ENCODE measurements at regions not wholly inside any gene's neighbourhood (a gene's known extent, or its start where the extent isn't known, plus 50 kb on each side); places are given as distances from the start of the nearest gene placed in this dataset.

GRCh38 chr4:149983401-149983800, 94.8 kb upstream of the DCLK2 start:
- TF ChIP-seq CTCF (IDR thresholded peaks at IDR 0.05; ENCODE audit: low read depth, low read length), result no peak
- Histone ChIP-seq H3K4me3 (ENCODE audit: low read depth, low read length) (no peak overlapping the region), H3K27ac (no peak overlapping the region), H3K9me3 (ENCODE audit: severe bottlenecking) (no peaks in the 10 kb centered on the region), H3K36me3 (no peaks in the 10 kb centered on the region), H3K27me3 (ENCODE audit: insufficient read depth, low read depth, severe bottlenecking) (no peaks in the 10 kb centered on the region)
- DNase-seq, result no peak

- Histone ChIP-seq H3K36me3 (no peaks in the 10 kb centered on the region), H3K9me3 (ENCODE audit: severe bottlenecking) (no peaks in the 10 kb centered on the region), H3K27me3 (ENCODE audit: insufficient read depth, low read depth, severe bottlenecking) (no peaks in the 10 kb centered on the region), H3K4me3 (ENCODE audit: low read depth, low read length) (no peak overlapping the region), H3K27ac (no peak overlapping the region)
- DNase-seq, result no peak
- TF ChIP-seq CTCF (IDR thresholded peaks at IDR 0.05; ENCODE audit: low read depth, low read length), result no peak
Observed at GRCh38 chr4:149983931-149984330, 94.3 kb upstream of the DCLK2 start.

GRCh38 chr4:149985981-149986380, 92.3 kb upstream of the DCLK2 start:
- Histone ChIP-seq H3K36me3 (no peaks in the 10 kb centered on the region), H3K27me3 (ENCODE audit: insufficient read depth, low read depth, severe bottlenecking) (no peaks in the 10 kb centered on the region), H3K27ac (no peak overlapping the region), H3K9me3 (ENCODE audit: severe bottlenecking) (no peaks in the 10 kb centered on the region), H3K4me3 (ENCODE audit: low read depth, low read length) (no peak overlapping the region)
- DNase-seq, result no peak
- no peak for TF ChIP-seq CTCF (IDR thresholded peaks at IDR 0.05; ENCODE audit: low read depth, low read length)

GRCh38 chr4:149986917-149987316, 91.3 kb upstream of the DCLK2 start:
- no peak for TF ChIP-seq CTCF (IDR thresholded peaks at IDR 0.05; ENCODE audit: low read depth, low read length)
- no peak overlapping the region for H3K27ac ChIP-seq
- H3K27me3 ChIP-seq (ENCODE audit: insufficient read depth, low read depth, severe bottlenecking), result no peaks in the 10 kb centered on the region
- no peak for DNase-seq
- no peak overlapping the region for H3K4me3 ChIP-seq (ENCODE audit: low read depth, low read length)
- no peaks in the 10 kb centered on the region for H3K9me3 ChIP-seq (ENCODE audit: severe bottlenecking)
- H3K36me3 ChIP-seq, result no peaks in the 10 kb centered on the region

GRCh38 chr4:149987330-149988086, 90.7 kb upstream of the DCLK2 start:
- no peaks in the 10 kb centered on the region for H3K9me3 ChIP-seq (ENCODE audit: severe bottlenecking)
- H3K36me3 ChIP-seq, result no peaks in the 10 kb centered on the region
- no peak for DNase-seq
- no peaks in the 10 kb centered on the region for H3K27me3 ChIP-seq (ENCODE audit: insufficient read depth, low read depth, severe bottlenecking)
- no peak for TF ChIP-seq CTCF (IDR thresholded peaks at IDR 0.05; ENCODE audit: low read depth, low read length)
- H3K27ac ChIP-seq, result no peak overlapping the region
- no peak overlapping the region for H3K4me3 ChIP-seq (ENCODE audit: low read depth, low read length)

- Histone ChIP-seq H3K27ac (no peak overlapping the region), H3K4me3 (ENCODE audit: low read depth, low read length) (no peak overlapping the region), H3K27me3 (ENCODE audit: insufficient read depth, low read depth, severe bottlenecking) (no peaks in the 10 kb centered on the region), H3K9me3 (ENCODE audit: severe bottlenecking) (no peaks in the 10 kb centered on the region), H3K36me3 (no peaks in the 10 kb centered on the region)
- TF ChIP-seq CTCF (IDR thresholded peaks at IDR 0.05; ENCODE audit: low read depth, low read length), result no peak
- no peak for DNase-seq
Observed at GRCh38 chr4:149988087-149988410, 90.2 kb upstream of the DCLK2 start.

All from WERI-Rb-1 (cell line).